Loucy (cell line): ENCODE measurements at regions not wholly inside any gene's neighbourhood (a gene's known extent, or its start where the extent isn't known, plus 50 kb on each side); places are given as distances from the start of the nearest gene placed in this dataset.

Experiments
- CTCF ChIP-seq: fragments of 200-600 bp; sonication (generic); conservative IDR thresholded peaks from 2 replicates; pipeline ENCODE4 v1.5.1; 2014; ENCODE audit warnings: mild to moderate bottlenecking, antibody characterized with exemption, low read length
- EZH2phosphoT487 ChIP-seq: fragments of 200-600 bp; IDR thresholded peaks from 2 replicates; pipeline ENCODE4 v1.6.1; 2018; ENCODE audit warnings: antibody characterized with exemption, mild to moderate bottlenecking, moderate library complexity, borderline replicate concordance

DNA sequence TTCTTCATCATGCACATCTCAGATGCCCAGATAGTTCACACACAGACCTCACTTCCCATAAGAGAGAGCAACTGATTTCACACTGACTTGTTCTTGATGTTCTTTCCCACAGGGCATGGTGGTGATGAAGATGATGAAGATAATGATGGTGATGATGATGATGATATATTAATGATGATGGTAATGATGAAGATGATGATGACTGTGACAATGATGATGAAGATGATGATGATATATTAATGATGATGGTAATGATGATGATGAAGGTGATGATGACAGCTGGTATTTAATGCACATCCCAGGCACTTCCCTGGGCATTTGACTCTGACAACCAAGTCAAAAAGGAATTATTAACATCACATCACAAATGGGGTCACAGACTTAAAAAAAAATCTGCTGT, 225.2 kb downstream of the MAF start:
- no peak for TF ChIP-seq CTCF
- no peak for TF ChIP-seq EZH2phosphoT487
